Natural killer cell (primary cell): ENCODE measurements at regions not wholly inside any gene's neighbourhood (a gene's known extent, or its start where the extent isn't known, plus 50 kb on each side); places are given as distances from the start of the nearest gene placed in this dataset.
"Not testable (repeated sequence)": the region's sequence is repeated elsewhere in the genome, so short reads cannot be mapped to it uniquely, and the experiment has no call there.

ENCODE experiments used
- ATAC-seq, 3 donors: fragments of 150-1000 bp in 2 of 3; fragments of 200-7000 bp in 1 of 3; cut with Tn5 transposase; 1 replicate in 1 of 3; 2 replicates in 2 of 3; pipeline ENCODE4 v1.10.0; 2021; ENCODE audit warnings: mild to moderate bottlenecking in 2 of 3, moderate library complexity in 2 of 3
- DNase-seq, 2 donors: peaks; one replicate each; pipeline versions ENCODE4 v3.0.0 to v3.0.0-alpha.2; 2013 to 2021; ENCODE audit warnings: mixed read lengths in 1 of 2
- H3K27ac ChIP-seq: one replicate; pipeline ENCODE4 v1.5.1; 2013; ENCODE audit warnings: mild to moderate bottlenecking, low read length
- H3K27me3 ChIP-seq: one replicate; pipeline ENCODE4 v1.6.1; 2013; ENCODE audit warnings: low read length; ENCODE audit not compliant: control insufficient read depth, insufficient read depth
- H3K36me3 ChIP-seq: one replicate; pipeline ENCODE4 v1.6.1; 2013; ENCODE audit warnings: low read length; ENCODE audit not compliant: control insufficient read depth, insufficient read depth
- H3K4me1 ChIP-seq: one replicate; pipeline ENCODE4 v1.6.1; 2013; ENCODE audit warnings: low read length; ENCODE audit not compliant: control insufficient read depth, insufficient read depth
- H3K4me3 ChIP-seq: one replicate; pipeline ENCODE4 v1.5.1; 2013; ENCODE audit warnings: low read length
- H3K9me3 ChIP-seq: one replicate; pipeline ENCODE4 v1.6.1; 2013; ENCODE audit warnings: low read length; ENCODE audit not compliant: control insufficient read depth, insufficient read depth
- H3K27ac Mint-ChIP-seq, 2 donors: one replicate each; pipeline ENCODE4 v1.8.0; 2022; ENCODE audit warnings: mild to moderate bottlenecking in 2 of 2, mixed read lengths in 2 of 2, moderate library complexity in 1 of 2
- H3K27me3 Mint-ChIP-seq, 2 donors: one replicate each; pipeline ENCODE4 v1.8.0; 2022; ENCODE audit warnings: low read depth in 2 of 2, mixed read lengths in 2 of 2
- H3K36me3 Mint-ChIP-seq: one replicate; pipeline ENCODE4 v1.8.0; 2022; ENCODE audit warnings: mixed read lengths
- H3K4me1 Mint-ChIP-seq, 2 donors: one replicate each; pipeline ENCODE4 v1.8.0; 2022; ENCODE audit warnings: mixed read lengths in 2 of 2
- H3K4me3 Mint-ChIP-seq: one replicate; pipeline ENCODE4 v1.8.0; 2022; ENCODE audit warnings: mild to moderate bottlenecking, moderate library complexity, mixed read lengths
- H3K9me3 Mint-ChIP-seq, 2 donors: one replicate each; pipeline ENCODE4 v1.8.0; 2022; ENCODE audit warnings: mixed read lengths in 2 of 2
- CTCF ChIP-seq: fragments of 200-600 bp; IDR thresholded peaks from one replicate; pipeline ENCODE4 v1.8.0; 2022; ENCODE audit warnings: antibody characterized with exemption
- WGBS: methylation state at CpG from one replicate; pipeline ENCODE4 v1.1.7; 2013; ENCODE audit warnings: missing lambda C conversion rate; ENCODE audit not compliant: insufficient coverage; 5-methylcytosine and 5-hydroxymethylcytosine counted together
- intact Hi-C: fragments of 100-400 bp; cut with micrococcal nuclease; formaldehyde crosslinking; loops from one replicate; pipeline ENCODE4 v1.14.2; 2022

GRCh38 chr1:58059789-58060188 is 486.7 kb downstream of the OMA1 start:
- 85% methylated on average over 6 of the region's 6 CpGs for WGBS
- no peaks in the 10 kb centered on the region for H3K9me3 Mint-ChIP-seq
- H3K36me3 Mint-ChIP-seq: no peaks in the 10 kb centered on the region
- H3K4me3 Mint-ChIP-seq: no peak overlapping the region
- peaks cover 3 to 6% of the 10 kb centered on the region in 2 donors for H3K27me3 Mint-ChIP-seq
- DNase-seq (no peak), ATAC-seq (no peak)
- H3K27ac ChIP-seq: no peak overlapping the region
- no peaks in the 10 kb centered on the region for H3K4me1 Mint-ChIP-seq
- H3K9me3 ChIP-seq: no peaks in the 10 kb centered on the region
- H3K4me3 ChIP-seq: no peak overlapping the region
- no peaks in the 10 kb centered on the region for H3K36me3 ChIP-seq
- H3K27ac Mint-ChIP-seq: no peak overlapping the region
- intact Hi-C loops: no loop called here
- no peak for TF ChIP-seq CTCF
- no peaks in the 10 kb centered on the region for H3K27me3 ChIP-seq
- no peaks in the 10 kb centered on the region for H3K4me1 ChIP-seq

- Histone ChIP-seq H3K27ac (no peak overlapping the region), H3K27me3 (no peaks in the 10 kb centered on the region), H3K4me3 (no peak overlapping the region), H3K9me3 (no peaks in the 10 kb centered on the region), H3K4me1 (no peaks in the 10 kb centered on the region), H3K36me3 (no peaks in the 10 kb centered on the region)
- 92% methylated on average over 8 of the region's 8 CpGs for WGBS
- DNase-seq (no peak), ATAC-seq (no peak)
- no peaks in the 10 kb centered on the region for H3K9me3 Mint-ChIP-seq
- no peak overlapping the region for H3K4me3 Mint-ChIP-seq
- peaks cover 3 to 6% of the 10 kb centered on the region in 2 donors for H3K27me3 Mint-ChIP-seq
- H3K27ac Mint-ChIP-seq: no peak overlapping the region
- intact Hi-C loops: no loop called here
- H3K36me3 Mint-ChIP-seq: no peaks in the 10 kb centered on the region
- no peaks in the 10 kb centered on the region for H3K4me1 Mint-ChIP-seq
- no peak for TF ChIP-seq CTCF
Measured at GRCh38 chr1:58058323-58058722, 488.2 kb downstream of the OMA1 start.

- no peak for TF ChIP-seq CTCF
- Mint-ChIP-seq H3K4me3 (no peak overlapping the region), H3K27ac (no peak overlapping the region), H3K27me3 (peaks cover 3 to 6% of the 10 kb centered on the region in 2 donors), H3K4me1 (no peaks in the 10 kb centered on the region), H3K9me3 (no peaks in the 10 kb centered on the region), H3K36me3 (no peaks in the 10 kb centered on the region)
- no peak for ATAC-seq
- H3K27me3 ChIP-seq: no peaks in the 10 kb centered on the region
- no peaks in the 10 kb centered on the region for H3K4me1 ChIP-seq
- H3K27ac ChIP-seq: no peak overlapping the region
- no peak overlapping the region for H3K4me3 ChIP-seq
- H3K9me3 ChIP-seq: no peaks in the 10 kb centered on the region
- no peak for DNase-seq
- no peaks in the 10 kb centered on the region for H3K36me3 ChIP-seq
- intact Hi-C loops: no loop called here
Measured at GRCh38 chr1:58057826-58058225, 488.7 kb downstream of the OMA1 start.

- H3K4me1 Mint-ChIP-seq, H3K9me3 Mint-ChIP-seq, H3K4me3 Mint-ChIP-seq, H3K4me1 ChIP-seq, H3K27ac ChIP-seq, H3K27ac Mint-ChIP-seq, H3K27me3 ChIP-seq, H3K36me3 ChIP-seq, DNase-seq, ATAC-seq, H3K4me3 ChIP-seq, H3K36me3 Mint-ChIP-seq, H3K9me3 ChIP-seq, H3K27me3 Mint-ChIP-seq, intact Hi-C loops: not testable (repeated sequence)
- WGBS: no CpG with 5 or more reads among the region's 2 CpGs
Measured at GRCh38 chr1:58051187-58051586, 495.3 kb downstream of the OMA1 start.
